Glutamatergic neuron (in vitro differentiated cells): ENCODE measurements at regions not wholly inside any gene's neighbourhood (a gene's known extent, or its start where the extent isn't known, plus 50 kb on each side); places are given as distances from the start of the nearest gene placed in this dataset.
A peak's percentile ranks its signal among the peaks of the same experiment; 100 is the strongest.

ENCODE experiments used
- DNase-seq: peaks from one replicate; pipeline ENCODE4 v3.0.0; 2022
- H3K27ac Mint-ChIP-seq: one replicate; pipeline ENCODE4 v1.8.0; 2020; ENCODE audit warnings: mild to moderate bottlenecking, mixed read lengths, inconsistent platforms; ENCODE audit not compliant: unreplicated experiment
- H3K27me3 Mint-ChIP-seq: one replicate; pipeline ENCODE4 v1.8.0; 2020; ENCODE audit warnings: mild to moderate bottlenecking, moderate library complexity, mixed read lengths, inconsistent platforms; ENCODE audit not compliant: unreplicated experiment
- H3K36me3 Mint-ChIP-seq: one replicate; pipeline ENCODE4 v1.8.0; 2020; ENCODE audit warnings: mild to moderate bottlenecking, mixed read lengths, inconsistent platforms; ENCODE audit not compliant: unreplicated experiment
- H3K4me1 Mint-ChIP-seq: one replicate; pipeline ENCODE4 v1.8.0; 2020; ENCODE audit warnings: mild to moderate bottlenecking, low read depth, mixed read lengths, inconsistent platforms; ENCODE audit not compliant: unreplicated experiment
- H3K4me3 Mint-ChIP-seq: one replicate; pipeline ENCODE4 v1.8.0; 2020; ENCODE audit warnings: mild to moderate bottlenecking, mixed read lengths, inconsistent platforms; ENCODE audit not compliant: unreplicated experiment
- H3K9me3 Mint-ChIP-seq: one replicate; pipeline ENCODE4 v1.8.0; 2020; ENCODE audit warnings: mild to moderate bottlenecking, moderate library complexity, mixed read lengths, inconsistent platforms; ENCODE audit not compliant: unreplicated experiment
- CTCF ChIP-seq: fragments of 200-600 bp; sonication (generic); IDR thresholded peaks from one replicate; pipeline ENCODE4 v1.5.0; 2021; ENCODE audit not compliant: partially characterized antibody, unreplicated experiment

GRCh38 chr2:181234487-181234891, 222.7 kb upstream of the ITGA4 start:
- Mint-ChIP-seq H3K27ac (peak overlapping the region; percentile 57), H3K27me3 (no peaks in the 10 kb centered on the region), H3K4me3 (peak overlapping the region; percentile 28), H3K36me3 (no peaks in the 10 kb centered on the region), H3K4me1 (peaks cover 34% of the 10 kb centered on the region), H3K9me3 (no peaks in the 10 kb centered on the region)
- no peak for TF ChIP-seq CTCF
- no peak for DNase-seq

- Mint-ChIP-seq H3K27ac (no peak overlapping the region), H3K4me3 (no peak overlapping the region), H3K9me3 (no peaks in the 10 kb centered on the region), H3K36me3 (no peaks in the 10 kb centered on the region), H3K27me3 (no peaks in the 10 kb centered on the region), H3K4me1 (peaks cover 34% of the 10 kb centered on the region)
- no peak for DNase-seq
- no peak for TF ChIP-seq CTCF
Observed at GRCh38 chr2:181235011-181235410, 222.2 kb upstream of the ITGA4 start.

GRCh38 chr2:181235683-181236459, 221.3 kb upstream of the ITGA4 start:
- no peak for DNase-seq
- Mint-ChIP-seq H3K36me3 (no peaks in the 10 kb centered on the region), H3K27me3 (no peaks in the 10 kb centered on the region), H3K9me3 (no peaks in the 10 kb centered on the region), H3K4me3 (no peak overlapping the region), H3K27ac (no peak overlapping the region), H3K4me1 (peaks cover 37% of the 10 kb centered on the region)
- TF ChIP-seq CTCF = no peak

- peak; percentile 27 for TF ChIP-seq CTCF
- Mint-ChIP-seq H3K27ac (no peak overlapping the region), H3K36me3 (no peaks in the 10 kb centered on the region), H3K27me3 (no peaks in the 10 kb centered on the region), H3K4me1 (peaks cover 11% of the 10 kb centered on the region), H3K4me3 (no peak overlapping the region), H3K9me3 (no peaks in the 10 kb centered on the region)
- no peak for DNase-seq
Observed at GRCh38 chr2:181239201-181239799, 217.9 kb upstream of the ITGA4 start.

GRCh38 chr2:181240844-181241243, 216.3 kb upstream of the ITGA4 start:
- Mint-ChIP-seq H3K27ac (no peak overlapping the region), H3K9me3 (no peaks in the 10 kb centered on the region), H3K36me3 (no peaks in the 10 kb centered on the region), H3K4me3 (no peak overlapping the region), H3K4me1 (peaks cover 5% of the 10 kb centered on the region), H3K27me3 (no peaks in the 10 kb centered on the region)
- DNase-seq = no peak
- TF ChIP-seq CTCF = no peak
